ENCODE measurements at regions not wholly inside any gene's neighbourhood (a gene's known extent, or its start where the extent isn't known, plus 50 kb on each side); places are given as distances from the start of the nearest gene placed in this dataset.

DNA sequence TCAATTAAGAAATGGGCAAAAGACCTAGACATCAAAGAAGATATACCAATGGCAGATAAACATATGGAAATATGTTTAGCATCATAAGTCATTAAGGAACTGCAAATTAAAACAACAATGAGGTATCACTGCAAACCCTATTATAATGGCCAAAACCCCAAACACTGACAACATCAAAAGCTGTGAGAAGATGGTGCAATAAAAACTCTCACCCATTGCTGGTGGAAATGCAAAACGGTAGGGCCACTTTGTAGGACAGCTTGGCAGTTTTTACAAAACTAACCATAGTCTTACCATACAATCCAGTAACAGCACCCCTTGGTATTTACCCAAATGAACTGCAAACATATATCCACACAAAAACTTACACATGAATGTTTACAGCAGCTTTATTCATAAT, 213.1 kb downstream of the UBE2E3 start:
- DNase-seq, result no peak

DNA sequence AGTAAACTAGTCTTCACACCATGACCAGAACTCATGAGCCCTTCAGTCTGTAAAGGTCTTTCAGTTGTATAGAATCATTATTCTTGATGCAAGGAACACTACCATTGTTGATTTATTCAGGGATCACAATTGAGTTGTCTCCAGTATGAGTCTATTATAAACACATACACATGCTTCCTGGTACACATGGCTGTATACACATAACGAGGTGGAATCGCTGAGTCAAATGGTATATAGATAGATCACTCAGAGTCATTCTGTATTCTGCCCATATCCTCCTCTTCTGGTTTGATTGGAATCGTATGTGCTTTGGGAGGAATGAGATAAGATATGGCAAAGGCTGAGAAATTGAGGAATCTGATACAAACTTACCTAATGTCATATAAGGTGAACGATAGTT, 216.0 kb downstream of the UBE2E3 start:
- DNase-seq, result peak; percentile 61

DNA sequence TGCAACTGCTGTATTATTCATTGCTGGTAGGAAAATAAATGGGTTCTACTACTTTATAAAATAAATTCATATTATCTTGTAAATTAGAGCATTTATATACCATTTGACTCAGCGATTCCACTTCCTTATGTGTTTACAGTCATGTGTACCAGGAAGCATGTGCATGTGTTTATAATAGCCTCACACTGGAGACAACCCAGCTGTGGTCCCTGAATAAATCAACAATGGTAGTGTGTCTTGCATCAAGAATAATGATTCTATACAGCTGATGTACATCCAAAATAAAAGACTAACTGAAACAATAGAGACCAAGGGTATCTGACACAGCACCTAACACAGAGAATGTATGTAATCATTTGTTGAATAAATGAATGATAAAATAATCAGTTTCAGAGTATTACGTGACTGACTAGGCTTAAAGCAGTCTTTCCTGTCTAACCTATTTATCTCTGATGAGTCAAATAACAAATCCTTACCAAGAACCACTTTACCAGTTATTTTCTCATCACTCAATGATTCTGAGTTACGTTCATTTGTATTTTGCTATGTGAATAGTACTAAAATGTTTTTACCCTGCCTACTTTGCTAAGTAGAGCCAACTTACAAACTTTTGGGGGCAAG, 216.8 kb downstream of the UBE2E3 start:
- peak; percentile 81 for DNase-seq

DNA sequence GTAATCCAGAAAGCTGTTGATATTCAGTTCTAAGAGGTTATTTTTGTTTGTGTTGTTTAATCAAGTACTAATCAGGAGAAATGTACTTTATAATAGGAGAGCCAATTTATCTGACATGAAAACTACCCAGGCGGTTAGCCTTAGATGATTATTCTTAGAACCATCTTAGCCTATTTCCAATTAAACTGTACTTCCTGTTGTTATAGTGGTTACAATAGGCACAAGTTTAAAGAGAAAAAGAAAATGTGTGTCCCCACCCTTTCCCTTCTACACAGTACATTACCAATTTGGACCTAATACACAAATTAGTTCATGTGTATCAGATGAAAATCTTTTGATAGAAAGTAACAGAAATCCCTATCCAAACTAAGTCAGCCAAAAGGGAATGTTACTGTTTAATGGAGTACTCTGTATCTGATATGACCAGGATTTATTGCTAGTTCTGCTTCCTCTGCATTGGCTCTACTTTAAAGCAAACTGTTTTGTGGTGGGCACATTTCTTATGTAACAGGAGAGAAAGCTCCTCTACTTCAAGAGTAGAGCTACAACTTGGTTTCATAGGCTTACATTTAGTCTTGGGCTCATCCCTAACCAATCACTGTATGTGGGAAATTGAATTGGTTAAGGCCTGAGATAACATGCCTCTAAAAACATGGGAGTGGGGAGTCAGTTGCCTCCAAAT, 217.9 kb downstream of the UBE2E3 start:
- no peak for DNase-seq

DNA sequence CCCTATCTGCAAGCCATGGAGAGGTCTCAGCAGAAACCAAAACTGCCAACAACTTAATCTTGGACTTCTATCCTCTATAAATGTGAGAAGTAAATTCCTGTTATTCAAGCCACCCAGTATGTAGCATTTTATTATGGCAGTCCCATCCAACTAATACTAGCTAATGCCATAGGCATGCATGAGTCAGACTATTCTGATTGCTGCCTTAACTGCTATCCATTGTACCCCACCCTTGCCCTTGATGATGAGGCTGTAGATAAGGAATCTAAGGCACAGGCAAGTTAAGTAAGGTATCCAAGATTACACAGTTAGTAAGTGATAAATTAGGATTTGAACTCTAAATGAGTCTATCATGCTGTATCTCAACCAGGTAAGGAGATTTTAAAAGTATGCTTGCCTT, 223.0 kb downstream of the UBE2E3 start:
- DNase-seq, result no peak

DNA sequence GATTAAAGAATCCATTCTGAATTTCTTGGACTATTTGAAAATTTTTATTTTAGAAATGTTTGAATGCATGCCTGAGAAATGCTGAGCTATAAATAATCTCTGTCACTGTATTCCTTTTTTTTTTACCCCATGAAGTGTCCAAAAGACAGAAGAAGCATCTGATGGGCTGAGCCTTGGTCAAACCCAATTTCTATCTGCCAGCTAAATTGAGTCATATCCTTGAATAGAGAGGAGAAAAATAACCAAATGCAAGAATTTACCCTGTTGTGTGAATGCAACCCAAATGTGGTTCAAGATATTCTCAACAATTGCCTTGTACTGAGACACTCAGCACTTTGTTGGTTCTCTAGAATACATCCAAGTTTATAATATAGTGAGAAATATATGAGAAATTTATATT, 223.5 kb downstream of the UBE2E3 start:
- no peak for DNase-seq

DNA sequence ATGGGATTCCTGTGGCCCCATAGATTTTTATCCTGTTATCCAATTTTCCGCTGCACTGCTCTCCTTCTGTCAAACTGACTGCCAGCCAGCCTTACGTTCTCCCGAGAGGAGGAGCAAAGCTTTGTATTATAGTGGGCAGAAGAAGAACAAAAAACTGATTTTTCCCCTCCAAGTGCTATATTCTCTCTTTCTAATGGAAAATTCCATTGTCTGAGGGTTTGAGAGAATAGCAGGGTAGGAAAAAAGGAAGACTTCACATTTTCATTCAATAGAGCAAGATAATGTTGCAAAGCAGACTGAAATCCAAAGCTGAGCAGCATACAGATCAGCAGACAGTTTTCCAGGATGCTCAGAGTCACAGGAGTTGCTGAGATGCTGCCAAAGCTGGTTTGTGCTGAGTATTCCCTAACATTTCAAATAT, 238.0 kb downstream of the UBE2E3 start:
- DNase-seq, result no peak

DNA sequence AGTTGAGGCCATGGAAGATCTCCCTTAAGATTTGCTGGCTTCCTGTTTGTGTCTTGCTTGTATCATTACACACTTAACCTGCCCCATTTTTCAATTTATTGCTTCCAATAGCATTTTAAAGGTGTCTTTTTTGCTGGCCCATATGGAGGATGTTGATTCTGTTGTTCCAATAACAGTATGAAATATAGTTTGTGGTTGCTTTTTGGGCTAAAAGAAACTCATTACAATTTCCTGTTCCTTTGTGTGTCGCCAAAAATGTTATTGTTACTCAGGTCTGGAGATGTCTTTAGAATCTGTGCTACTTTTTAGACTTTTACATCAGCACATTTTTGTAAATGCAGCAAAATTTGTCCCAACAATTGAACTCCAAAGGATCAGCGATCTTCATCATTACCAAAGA, 234.0 kb upstream of the ITGA4 start:
- DNase-seq, result no peak

DNA sequence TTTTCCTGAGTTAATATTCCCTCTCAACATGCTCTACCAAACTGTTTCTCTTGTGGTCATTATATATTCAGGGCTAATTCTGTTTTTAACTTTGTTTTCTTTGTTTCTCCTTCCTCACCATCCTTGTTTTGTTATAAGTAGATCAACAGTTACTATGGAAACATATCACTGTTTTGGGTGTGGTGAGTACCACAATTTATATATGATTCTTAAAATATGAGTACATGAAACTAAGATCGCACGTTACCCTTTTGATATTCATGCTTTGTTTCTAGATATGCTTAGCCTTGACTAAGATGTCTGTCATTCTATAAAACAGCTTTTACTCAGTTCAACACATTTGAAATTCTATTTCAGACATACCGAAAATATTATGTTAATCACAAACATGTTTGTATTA, 232.3 kb upstream of the ITGA4 start:
- no peak for DNase-seq

DNA sequence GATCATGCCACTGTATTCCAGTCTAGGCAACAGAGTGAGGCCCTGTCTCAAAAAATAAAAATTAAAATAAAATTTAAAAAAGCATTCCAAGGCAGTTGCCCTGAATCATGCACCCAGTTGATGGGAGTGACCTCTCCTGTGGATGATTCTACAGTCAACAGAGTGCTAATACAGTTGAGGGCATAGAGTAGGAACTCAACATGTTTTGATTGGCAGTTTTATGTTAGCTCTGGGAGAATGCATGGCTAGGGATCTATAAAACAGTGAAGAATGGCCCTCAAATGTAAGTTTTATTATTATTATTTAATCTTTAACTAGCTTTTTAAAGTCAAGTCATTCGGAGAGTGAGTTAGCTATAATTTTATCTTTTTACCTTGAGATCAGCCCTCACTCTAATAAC, 228.5 kb upstream of the ITGA4 start:
- no peak for DNase-seq

DNA sequence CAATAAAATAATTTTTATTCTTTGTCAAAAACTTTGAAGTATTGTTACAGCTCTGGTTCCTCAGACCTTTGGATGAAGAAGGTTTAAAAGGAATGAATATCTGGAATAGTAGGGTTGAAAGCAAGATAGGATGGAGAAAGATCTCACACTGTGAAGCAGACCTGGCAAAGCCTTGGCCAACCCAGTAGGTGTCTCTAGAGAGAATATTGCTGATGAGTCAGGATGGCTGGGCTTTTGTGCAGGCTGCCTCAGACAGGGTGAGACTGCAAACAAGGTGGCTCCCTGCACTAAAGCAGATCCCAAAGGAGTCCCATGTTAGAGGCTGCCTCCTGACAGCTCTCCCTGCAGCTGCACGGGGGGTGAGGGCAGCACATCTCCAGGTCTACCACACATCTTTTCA, 226.0 kb upstream of the ITGA4 start:
- peak; percentile 44 for DNase-seq

DNA sequence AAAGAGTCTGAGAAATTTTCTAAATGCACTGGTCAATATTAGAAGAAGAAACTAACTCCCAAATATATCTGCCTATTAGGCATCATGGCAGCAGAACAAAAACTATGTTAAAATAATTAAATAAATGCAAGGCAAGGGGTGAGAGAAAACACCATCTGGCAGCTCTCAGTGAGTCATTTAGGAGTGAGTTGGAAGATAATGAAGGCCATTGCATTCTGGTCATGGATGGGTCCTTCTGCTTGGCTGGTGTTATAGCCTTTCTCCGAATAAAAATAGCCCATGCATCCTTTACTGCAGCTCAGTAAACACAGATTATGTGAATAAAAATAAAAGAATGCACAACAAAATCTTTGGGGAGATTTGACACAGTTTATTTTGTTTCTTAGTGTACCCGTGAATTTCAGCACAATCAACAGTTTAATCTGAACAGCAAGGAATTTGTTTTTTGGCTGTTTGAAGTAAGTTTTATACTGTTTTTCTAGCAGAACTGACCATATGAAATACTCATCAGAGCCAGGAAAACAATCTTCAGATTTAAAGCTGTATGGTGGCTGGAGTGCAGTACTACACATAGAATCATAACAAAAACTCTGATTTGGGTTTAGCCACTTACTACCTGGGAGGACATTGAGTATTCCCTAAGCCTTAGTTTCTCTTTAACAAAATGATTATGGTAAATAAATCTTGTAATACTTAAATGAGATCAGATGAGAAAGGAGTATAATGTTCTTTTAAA, 225.1 kb upstream of the ITGA4 start:
- peak; percentile 16 for DNase-seq

DNA sequence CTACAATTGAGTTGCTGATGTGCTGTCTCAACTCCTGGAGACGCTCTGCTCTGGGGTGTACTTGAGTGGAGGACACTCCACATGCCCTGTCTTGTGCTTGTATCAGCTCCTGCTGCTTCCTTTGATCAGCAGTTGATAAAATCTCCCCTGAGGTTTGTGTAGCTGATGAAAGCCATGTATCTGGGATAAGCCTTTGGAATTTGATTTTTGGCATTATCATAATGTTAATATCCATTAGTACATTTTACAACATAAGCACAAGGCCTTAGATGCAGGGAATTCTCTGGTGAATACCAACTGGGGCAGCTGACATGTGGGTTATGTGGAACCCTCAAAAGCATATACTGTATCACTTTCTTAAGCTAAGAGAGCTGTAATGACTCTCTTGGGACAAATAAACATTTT, 222.7 kb upstream of the ITGA4 start:
- no peak for DNase-seq

DNA sequence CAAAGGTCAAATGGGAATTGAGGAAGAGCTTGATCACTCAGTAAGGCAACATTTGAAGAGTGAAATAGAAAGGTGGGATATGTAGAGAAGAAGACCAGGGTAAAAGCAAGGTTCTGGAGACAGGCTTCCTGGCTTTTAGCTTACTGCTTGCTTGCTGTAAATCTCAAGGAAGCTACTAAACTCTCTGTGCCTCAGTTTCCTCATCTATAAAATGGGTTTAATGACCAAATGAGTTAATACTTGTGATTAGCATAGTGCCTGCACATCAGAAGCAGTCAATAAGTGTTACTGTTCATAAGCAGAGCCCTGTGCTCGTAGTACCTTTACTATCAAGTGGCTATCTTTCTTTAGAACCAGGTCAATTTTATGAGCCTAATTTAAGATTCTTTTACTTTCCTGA, 222.2 kb upstream of the ITGA4 start:
- DNase-seq, result no peak

DNA sequence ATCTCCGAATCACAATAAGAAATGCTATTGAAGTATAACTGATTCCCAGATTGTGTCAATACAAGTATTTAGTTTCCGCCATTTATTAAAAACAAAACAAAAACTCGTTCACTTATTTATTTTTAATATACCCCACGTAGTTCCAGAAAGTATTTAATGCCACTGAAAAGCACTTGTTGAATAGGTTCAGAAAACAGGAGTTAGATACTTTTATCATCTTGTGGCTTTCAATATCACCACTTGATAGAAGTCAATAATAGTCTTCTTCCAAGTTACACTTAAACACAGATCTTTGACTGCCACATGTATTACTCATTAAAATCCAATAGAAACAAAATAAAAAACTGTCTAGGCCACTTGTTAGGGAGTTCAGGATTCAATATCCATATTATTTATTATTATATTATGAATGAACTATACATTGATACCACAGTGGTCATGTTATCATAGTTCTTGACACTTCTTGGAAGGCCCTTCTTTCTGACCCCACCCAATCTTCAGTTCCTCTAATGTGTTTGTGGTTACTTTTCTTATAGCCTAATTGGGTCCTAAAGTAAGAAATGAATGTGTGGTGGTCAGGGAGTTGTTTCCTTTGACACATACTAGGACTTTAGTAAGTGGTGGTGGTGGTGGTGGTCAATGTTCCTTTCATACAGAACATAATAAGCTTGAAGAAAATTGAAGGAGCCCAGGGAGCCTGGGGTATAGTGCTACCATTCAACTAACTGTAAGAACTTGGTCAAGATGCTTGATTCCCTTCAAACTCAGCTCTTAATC, 221.3 kb upstream of the ITGA4 start:
- DNase-seq, result no peak

DNA sequence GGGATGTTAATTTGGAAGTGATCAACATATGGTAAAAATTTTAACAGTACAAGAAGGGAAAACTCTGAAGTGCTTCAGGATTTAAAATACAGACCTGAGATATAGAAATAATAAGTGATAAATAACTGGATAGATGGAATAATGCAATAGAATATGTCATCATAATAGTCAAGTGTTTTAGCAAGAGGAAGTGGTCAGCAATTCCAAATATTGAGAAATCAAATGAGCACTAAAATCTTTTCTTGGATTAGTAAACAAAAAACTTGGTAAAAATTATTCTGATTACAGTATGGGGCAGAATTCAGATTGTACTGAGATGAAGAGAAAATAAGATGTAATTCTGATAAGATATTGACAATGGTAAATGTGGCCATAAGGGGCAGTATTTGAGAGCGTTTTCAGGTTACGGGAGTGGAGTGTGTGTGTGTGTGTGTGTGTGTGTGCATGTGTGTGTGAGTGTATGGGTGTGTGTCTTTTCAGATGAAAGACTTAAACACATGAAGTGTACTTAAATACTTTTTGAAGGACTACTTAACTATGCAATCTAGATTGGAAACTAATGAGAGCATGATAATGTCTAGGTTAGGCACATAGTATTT, 217.9 kb upstream of the ITGA4 start:
- peak; percentile 56 for DNase-seq

DNA sequence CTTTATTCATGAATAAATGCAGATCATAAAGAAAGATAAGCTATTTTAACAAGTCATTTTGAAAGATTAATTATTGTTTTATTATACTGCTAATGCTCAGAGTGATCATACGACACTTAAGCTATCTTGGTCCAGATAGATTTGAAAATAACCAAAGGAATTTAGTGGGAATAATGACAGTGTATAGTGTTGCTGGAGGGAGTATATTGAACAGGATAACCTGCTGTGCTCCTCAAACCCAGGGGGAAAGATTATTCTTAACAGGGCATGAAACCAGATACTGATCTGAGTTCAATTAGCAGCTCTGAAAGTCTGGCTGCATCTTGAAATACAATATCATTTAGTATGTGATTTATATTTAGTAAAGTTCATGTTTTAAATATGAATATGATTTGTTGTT, 216.3 kb upstream of the ITGA4 start:
- DNase-seq, result no peak

DNA sequence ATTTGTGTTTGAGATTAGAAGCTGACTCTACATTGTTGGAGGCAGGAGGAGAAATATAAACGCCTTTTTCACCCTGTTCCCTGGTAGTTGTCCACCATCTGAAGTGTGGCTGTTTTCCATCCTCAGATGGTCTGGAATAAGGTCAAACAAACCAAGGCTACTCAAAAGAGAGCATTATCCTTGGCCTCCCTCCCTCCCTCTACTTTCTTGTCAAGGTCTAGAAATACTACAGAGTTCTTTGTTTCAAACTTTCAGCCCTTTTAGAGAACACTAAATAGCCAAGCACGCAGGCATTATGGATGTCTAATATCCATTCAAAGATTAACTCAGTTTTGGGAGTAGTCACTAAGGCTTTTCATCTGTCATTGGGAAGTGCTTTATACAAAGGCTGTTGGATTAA, 215.8 kb upstream of the ITGA4 start:
- no peak for DNase-seq

DNA sequence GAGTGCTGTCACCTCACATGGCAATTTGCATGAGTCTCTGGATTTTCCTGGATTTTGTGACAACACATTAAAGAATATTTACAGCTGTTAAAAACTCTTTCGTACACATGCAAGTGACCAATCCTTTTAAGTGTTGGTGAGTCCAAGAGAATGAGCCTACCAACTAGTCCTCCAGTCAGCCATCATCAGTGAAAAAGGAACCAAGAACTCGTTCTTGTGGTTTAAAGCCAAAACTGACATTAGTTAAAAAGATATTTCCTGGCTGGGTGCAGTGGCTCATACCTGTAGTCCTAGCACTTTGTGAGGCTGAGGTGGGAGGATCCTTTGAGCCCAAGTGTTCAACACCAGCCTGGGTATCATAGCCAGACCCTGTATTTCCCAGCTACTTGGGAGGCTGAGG, 215.4 kb upstream of the ITGA4 start:
- no peak for DNase-seq

DNA sequence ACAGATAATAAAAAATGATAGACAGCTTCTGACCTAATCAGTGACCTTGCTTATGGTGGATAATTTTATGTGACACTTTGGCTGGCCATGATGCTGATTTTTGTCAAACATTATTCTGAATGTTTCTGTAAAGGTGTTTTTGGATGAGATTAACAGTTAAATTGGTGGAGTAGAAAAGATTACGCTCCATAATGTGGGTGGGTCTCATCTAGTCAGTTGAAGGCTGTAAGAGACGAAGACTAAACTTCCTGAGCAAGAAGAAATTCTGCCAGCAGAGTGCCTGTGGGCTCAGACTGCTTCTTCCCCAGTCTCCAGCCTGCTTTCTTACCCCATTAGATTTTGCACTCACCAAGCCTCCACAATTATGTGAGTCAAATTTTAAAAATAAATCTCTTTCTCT, 214.9 kb upstream of the ITGA4 start:
- no peak for DNase-seq

DNA sequence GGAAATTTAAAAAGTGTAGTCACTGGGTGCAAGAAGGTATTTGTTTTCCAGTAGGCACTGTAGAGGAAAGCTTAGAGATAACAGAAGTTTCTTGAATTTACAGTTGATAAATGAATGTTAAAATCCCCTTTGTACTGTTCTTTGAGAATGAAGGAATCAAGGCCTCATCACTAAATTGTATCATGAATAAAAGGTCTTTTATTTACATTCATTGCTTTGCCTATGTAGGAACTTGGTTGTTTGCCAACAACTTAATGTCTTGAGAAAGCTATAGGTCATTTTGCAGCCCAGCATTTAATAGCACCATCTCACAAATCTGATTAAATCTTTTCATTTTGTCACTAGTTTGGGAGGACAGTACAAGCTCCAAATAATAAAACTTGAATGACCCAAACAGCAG, 213.9 kb upstream of the ITGA4 start:
- DNase-seq, result no peak

DNA sequence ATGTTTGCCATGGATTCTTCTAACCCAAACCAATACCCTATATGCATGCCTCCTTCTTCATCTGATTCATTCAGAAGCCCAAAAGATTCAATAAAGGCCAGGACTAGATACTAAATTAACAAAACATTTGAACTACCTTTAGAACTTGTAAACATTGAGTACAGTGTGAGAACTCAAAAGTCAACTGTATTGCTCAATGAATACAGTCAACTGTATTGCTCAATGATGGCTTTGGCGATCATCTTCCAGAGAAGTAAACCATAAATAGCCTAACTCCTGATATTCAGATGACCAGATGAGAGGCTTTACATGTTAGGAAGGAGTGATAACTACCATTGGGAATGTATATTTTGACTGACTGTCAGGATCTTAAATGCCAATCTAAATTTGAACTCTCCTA, 206.5 kb upstream of the ITGA4 start:
- no peak for DNase-seq
